Activated naive CD8-positive, alpha-beta T cell treated with anti-CD3 and anti-CD28 coated beads for 36 hours (primary cell): ENCODE measurements at regions not wholly inside any gene's neighbourhood (a gene's known extent, or its start where the extent isn't known, plus 50 kb on each side); places are given as distances from the start of the nearest gene placed in this dataset.
"Not testable (repeated sequence)": the region's sequence is repeated elsewhere in the genome, so short reads cannot be mapped to it uniquely, and the experiment has no call there.

Experiments
- DNase-seq: peaks from one replicate; pipeline ENCODE4 v3.0.0; 2021
- H3K27ac Mint-ChIP-seq: one replicate; pipeline ENCODE4 v1.8.0; 2022; ENCODE audit warnings: mild to moderate bottlenecking, moderate library complexity, mixed read lengths
- H3K27me3 Mint-ChIP-seq: one replicate; pipeline ENCODE4 v1.8.0; 2022; ENCODE audit warnings: mild to moderate bottlenecking, mixed read lengths
- H3K36me3 Mint-ChIP-seq: one replicate; pipeline ENCODE4 v1.8.0; 2021; ENCODE audit warnings: mild to moderate bottlenecking, mixed read lengths
- H3K4me1 Mint-ChIP-seq: one replicate; pipeline ENCODE4 v1.8.0; 2021; ENCODE audit warnings: mixed read lengths
- H3K4me3 Mint-ChIP-seq: one replicate; pipeline ENCODE4 v1.8.0; 2022; ENCODE audit warnings: mild to moderate bottlenecking, moderate library complexity, mixed read lengths
- H3K9me3 Mint-ChIP-seq: one replicate; pipeline ENCODE4 v1.8.0; 2022; ENCODE audit warnings: mixed read lengths

DNA sequence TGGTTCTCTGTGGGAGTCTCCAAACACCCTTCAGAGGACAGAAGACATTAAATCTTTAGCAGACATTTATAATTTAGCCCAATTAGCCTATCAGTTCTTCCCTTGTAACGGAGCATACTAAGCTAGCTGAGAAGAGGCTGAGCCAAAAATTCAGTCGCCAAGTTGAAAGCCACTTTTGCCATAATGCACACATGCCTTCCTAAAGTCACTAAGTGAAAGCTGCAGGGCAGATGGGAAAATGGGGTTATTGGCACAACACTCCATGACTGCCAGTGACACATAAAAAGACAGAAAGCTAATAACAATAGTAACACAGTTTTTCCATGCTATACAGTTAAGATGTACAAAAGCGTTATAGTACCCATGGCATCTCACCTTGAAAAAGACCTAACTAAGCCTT lies 176.2 kb downstream of the DIRAS2 start:
- Mint-ChIP-seq H3K36me3 (no peaks in the 10 kb centered on the region), H3K27ac (no peak overlapping the region), H3K27me3 (peaks cover 28% of the 10 kb centered on the region), H3K4me1 (no peaks in the 10 kb centered on the region), H3K9me3 (no peaks in the 10 kb centered on the region), H3K4me3 (no peak overlapping the region)
- no peak for DNase-seq

GRCh38 chr9:90469435-90469834 lies 173.2 kb downstream of the DIRAS2 start:
- H3K27ac Mint-ChIP-seq, result no peak overlapping the region
- DNase-seq, result no peak
- no peaks in the 10 kb centered on the region for H3K36me3 Mint-ChIP-seq
- no peaks in the 10 kb centered on the region for H3K9me3 Mint-ChIP-seq
- H3K4me3 Mint-ChIP-seq, result no peak overlapping the region
- H3K4me1 Mint-ChIP-seq, result no peaks in the 10 kb centered on the region
- H3K27me3 Mint-ChIP-seq, result peaks cover 28% of the 10 kb centered on the region

DNA sequence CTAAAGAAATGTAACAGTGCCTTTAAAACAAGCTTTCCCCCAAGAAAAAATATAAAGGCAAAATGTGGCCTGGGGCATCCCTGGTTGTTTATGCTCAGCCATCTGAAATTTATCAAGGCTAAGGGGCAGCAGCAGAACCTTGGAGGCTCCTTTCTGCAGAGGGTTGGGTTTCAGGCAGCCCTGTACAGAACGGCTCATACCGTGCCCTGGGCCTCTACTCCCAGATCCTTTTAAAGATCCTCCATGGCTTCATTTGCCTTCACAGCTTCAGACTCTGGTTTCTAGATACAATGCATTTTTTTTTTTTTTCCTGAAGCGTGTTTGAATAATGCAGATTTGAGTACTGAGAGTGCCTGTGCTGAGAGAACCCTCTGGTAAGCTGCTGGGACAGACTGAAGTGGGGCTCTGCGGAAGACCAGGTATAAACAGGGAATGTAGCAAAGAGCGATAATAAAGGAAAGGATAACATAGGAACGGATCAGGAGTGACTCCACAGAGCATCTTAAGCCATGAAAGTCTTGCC lies 172.7 kb downstream of the DIRAS2 start:
- Mint-ChIP-seq H3K4me1 (no peaks in the 10 kb centered on the region), H3K4me3 (no peak overlapping the region), H3K27me3 (peaks cover 28% of the 10 kb centered on the region), H3K27ac (no peak overlapping the region), H3K9me3 (no peaks in the 10 kb centered on the region), H3K36me3 (no peaks in the 10 kb centered on the region)
- DNase-seq, result no peak

DNA sequence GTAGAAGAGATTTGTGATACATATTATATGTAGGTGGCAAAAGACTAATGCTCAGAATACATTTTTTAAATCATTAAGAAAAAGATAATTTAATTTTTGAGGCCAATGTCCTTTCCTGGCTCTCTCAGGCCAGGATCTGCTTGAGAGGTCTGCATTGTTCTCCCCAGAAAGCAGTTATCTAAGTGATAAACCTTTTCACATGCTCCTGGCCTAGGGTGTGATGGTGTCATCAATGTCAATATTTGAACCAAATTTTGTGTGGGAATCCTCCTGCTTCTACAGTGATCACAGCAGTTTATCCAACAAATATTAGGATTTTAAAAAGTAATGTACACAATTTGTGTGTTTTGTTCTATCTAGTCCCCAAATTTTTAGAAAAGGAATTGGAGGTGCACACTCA lies 166.6 kb downstream of the DIRAS2 start:
- Mint-ChIP-seq H3K27me3 (peaks cover 20% of the 10 kb centered on the region), H3K4me3 (no peak overlapping the region), H3K36me3 (no peaks in the 10 kb centered on the region), H3K27ac (no peak overlapping the region), H3K9me3 (no peaks in the 10 kb centered on the region), H3K4me1 (no peaks in the 10 kb centered on the region)
- no peak for DNase-seq

DNA sequence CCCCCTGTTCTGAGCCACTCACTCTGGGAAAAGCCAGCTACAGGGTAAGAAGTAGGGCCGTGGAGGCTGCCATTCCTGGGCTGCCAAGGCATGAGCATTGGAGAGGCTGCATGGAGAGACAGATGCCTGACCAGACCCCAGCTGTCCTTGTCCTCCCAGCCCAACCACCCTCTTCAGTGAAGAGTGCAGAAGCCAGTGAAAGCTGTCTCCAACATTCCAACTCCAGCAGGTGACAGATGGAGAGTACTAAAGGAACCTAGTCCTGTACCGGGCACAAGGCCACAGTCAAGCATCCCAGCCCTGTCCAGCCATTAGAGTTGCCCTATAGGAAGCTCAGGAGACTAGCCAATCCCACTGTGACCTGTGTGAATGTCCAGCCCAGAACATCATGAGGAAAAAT lies 165.1 kb downstream of the DIRAS2 start:
- no peak overlapping the region for H3K4me3 Mint-ChIP-seq
- H3K4me1 Mint-ChIP-seq, result no peaks in the 10 kb centered on the region
- no peaks in the 10 kb centered on the region for H3K36me3 Mint-ChIP-seq
- no peak for DNase-seq
- no peaks in the 10 kb centered on the region for H3K9me3 Mint-ChIP-seq
- H3K27ac Mint-ChIP-seq, result no peak overlapping the region
- H3K27me3 Mint-ChIP-seq, result peaks cover 13% of the 10 kb centered on the region

DNA sequence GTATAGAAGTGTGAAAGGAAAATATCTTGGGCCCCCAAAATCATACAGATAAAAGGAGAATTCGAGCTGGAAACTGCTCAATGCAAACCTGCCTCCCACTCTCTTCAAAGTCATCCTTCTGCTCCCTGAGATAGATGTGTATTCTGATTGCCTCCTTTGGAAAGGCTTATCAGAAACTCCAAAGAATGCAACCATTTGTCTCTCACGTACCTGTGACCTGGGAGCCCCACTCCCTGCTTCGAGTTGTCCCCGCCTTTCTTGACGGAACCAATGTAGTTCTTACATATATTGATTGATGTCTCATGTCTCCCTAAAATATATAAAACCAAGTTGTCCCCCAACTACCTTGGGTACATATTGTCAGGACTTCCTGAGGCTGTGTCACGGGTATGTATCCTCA lies 163.8 kb downstream of the DIRAS2 start:
- H3K9me3 Mint-ChIP-seq, result no peaks in the 10 kb centered on the region
- H3K4me1 Mint-ChIP-seq, result no peaks in the 10 kb centered on the region
- peaks cover 7% of the 10 kb centered on the region for H3K27me3 Mint-ChIP-seq
- no peaks in the 10 kb centered on the region for H3K36me3 Mint-ChIP-seq
- H3K27ac Mint-ChIP-seq, result no peak overlapping the region
- no peak for DNase-seq
- no peak overlapping the region for H3K4me3 Mint-ChIP-seq

DNA sequence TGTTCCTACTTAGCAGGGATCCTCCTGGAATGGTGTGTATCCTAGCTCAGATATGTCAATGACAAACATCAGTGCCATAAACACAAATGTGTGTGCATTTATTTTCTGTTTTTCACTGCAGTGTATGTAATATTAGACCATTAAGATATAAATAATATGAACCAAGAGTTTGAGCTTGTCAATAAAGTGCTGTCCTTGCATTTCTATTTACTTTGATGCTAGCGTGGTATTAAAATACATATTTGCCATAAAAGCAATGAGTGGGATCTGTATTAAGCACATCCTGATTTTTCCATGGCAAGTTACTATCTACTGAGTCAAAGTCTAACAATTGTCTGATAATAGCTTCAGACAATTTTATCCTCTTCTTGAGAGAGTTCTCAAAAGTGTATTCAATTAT lies 157.6 kb downstream of the DIRAS2 start:
- peaks cover 4% of the 10 kb centered on the region for H3K9me3 Mint-ChIP-seq
- no peaks in the 10 kb centered on the region for H3K36me3 Mint-ChIP-seq
- no peak overlapping the region for H3K27ac Mint-ChIP-seq

DNA sequence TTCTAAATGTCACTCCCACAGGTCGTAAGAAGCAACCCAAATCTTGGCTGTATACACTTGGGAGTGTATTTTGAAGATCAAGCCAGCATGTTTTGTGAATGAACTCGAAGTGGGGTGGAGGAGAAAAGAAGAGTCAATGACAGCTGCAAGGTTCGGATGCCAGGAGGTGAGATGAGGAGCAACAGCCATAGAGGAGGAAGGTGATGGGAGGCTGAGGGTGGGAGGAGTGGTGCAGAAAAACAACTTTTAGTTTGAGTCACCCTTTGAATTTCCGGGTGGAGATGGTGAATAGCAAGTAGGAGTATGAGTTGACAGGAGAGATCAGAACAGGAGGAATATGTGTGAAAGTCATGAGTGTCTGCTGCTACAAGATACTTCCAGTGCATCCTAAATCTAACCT lies 153.6 kb downstream of the DIRAS2 start:
- H3K36me3 Mint-ChIP-seq, result no peaks in the 10 kb centered on the region
- DNase-seq, result no peak
- H3K4me1 Mint-ChIP-seq, result no peaks in the 10 kb centered on the region
- no peak overlapping the region for H3K27ac Mint-ChIP-seq
- peaks cover 26% of the 10 kb centered on the region for H3K27me3 Mint-ChIP-seq
- H3K4me3 Mint-ChIP-seq, result no peak overlapping the region
- H3K9me3 Mint-ChIP-seq, result peaks cover 6% of the 10 kb centered on the region

More for the DNA sequence above, 157.6 kb downstream of the DIRAS2 start:
- Mint-ChIP-seq H3K27me3 (peaks cover 15% of the 10 kb centered on the region), H3K4me3 (no peak overlapping the region), H3K4me1 (no peaks in the 10 kb centered on the region)
- no peak for DNase-seq

DNA sequence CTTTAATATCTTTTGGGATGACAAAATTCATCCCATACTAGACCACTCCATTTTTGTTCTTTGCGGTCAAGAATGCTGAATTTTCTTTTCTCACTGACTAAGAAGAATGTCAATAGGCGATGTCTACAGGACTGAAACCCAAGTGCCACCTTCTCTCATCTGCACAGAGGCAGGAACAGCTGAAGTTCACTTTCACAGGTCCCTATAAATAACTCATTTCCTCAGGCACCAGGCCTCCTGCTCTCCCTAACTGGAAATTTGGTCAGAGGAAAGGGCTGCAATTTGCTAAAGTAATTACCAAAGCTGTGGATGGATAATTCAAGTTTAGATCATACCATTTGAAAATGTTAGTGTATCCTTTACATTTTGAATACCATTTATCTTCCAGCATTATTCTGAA lies 142.9 kb downstream of the DIRAS2 start:
- Mint-ChIP-seq H3K9me3 (no peaks in the 10 kb centered on the region), H3K27me3 (peaks cover 3% of the 10 kb centered on the region), H3K36me3 (no peaks in the 10 kb centered on the region), H3K4me1 (no peaks in the 10 kb centered on the region), H3K4me3 (no peak overlapping the region), H3K27ac (no peak overlapping the region)
- DNase-seq, result no peak

DNA sequence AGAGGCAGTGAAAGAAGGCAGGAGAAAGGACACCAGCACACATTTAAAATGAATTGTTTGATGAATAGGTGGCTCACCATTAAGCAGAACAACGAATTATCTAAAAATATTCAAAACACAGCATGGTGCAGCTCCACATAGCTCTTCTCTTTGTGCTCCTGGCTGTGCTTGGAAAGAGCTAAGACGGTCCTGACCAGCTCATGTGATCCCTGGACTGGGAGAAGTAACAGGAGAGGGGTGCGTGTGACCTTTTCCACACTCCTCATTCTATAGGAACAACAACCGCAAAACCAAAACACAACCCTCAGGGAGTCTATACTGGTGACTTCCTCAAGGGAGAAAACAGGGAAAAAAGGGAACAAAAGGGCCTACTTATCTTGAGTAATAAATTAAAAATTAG lies 140.5 kb downstream of the DIRAS2 start:
- H3K4me3 Mint-ChIP-seq, result no peak overlapping the region

DNA sequence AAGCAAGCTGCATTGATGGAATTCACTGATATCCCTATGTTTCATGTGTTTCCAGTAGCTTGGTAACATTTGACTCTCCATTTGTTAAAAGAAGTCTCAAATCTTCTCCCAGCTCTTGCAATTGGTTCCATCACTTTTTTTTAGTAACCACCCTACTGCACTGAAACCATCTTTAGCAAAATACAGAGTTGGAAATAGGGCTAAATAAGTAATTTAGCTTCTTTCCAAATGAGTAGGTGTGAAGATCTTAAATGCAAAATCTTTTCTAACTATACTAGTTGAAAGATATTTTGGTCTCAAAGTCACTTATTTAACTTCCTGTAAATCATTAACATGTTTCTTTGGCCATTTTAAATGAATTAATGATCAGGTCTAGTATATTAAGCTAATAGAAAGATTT lies 138.1 kb downstream of the DIRAS2 start:
- Mint-ChIP-seq H3K4me1 (peaks cover 1% of the 10 kb centered on the region), H3K4me3 (no peak overlapping the region), H3K36me3 (no peaks in the 10 kb centered on the region), H3K9me3 (no peaks in the 10 kb centered on the region), H3K27ac (no peak overlapping the region), H3K27me3 (peaks cover 4% of the 10 kb centered on the region)
- no peak for DNase-seq

More for the DNA sequence above, 140.5 kb downstream of the DIRAS2 start:
- H3K27ac Mint-ChIP-seq, result no peak overlapping the region
- peaks cover 6% of the 10 kb centered on the region for H3K27me3 Mint-ChIP-seq
- no peaks in the 10 kb centered on the region for H3K36me3 Mint-ChIP-seq
- no peak for DNase-seq
- H3K4me1 Mint-ChIP-seq, result no peaks in the 10 kb centered on the region
- no peaks in the 10 kb centered on the region for H3K9me3 Mint-ChIP-seq

DNA sequence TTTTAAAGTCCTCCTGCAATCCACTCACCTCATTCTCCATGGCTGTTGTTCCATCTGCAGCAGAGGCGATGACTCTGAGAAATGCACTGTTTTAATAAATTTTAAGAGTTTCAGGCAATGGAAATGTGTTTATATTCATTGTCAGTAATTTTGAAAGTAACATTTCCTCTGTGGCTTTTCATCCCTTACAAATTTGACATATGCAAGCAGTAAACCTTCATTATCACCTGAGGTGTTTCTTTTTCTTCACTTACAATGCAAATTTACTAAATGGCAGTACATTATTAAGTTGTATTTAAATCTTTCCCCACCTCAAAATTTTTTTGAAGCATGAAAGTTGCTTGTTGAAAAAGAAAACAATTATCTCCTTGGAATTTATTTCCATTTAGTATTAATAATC lies 136.9 kb downstream of the DIRAS2 start:
- Mint-ChIP-seq H3K27ac (no peak overlapping the region), H3K9me3 (no peaks in the 10 kb centered on the region), H3K4me3 (no peak overlapping the region), H3K27me3 (peaks cover 4% of the 10 kb centered on the region), H3K36me3 (no peaks in the 10 kb centered on the region), H3K4me1 (peaks cover 1% of the 10 kb centered on the region)
- no peak for DNase-seq

DNA sequence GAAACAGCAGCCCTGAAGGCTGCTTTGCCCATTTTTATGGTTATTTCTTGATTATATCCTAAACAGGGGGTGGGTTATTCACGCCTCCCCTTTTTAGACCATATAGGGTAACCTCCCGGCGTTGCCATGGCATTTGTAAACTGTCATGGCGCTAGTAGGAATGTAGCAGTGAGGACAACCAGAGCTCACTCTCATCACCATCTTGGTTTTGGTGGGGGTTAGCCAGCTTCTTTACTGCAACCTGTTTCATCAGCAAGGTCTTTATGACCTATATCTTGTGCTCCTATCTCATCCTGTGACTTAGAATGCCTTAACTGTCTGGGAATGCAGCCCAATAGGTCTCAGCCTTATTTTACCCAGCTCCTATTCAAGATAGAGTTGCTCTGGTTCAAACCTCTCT lies 136.2 kb downstream of the DIRAS2 start:
- H3K36me3 Mint-ChIP-seq, H3K4me1 Mint-ChIP-seq: not testable (repeated sequence)

GRCh38 chr9:90507621-90508020 lies 135.0 kb downstream of the DIRAS2 start:
- DNase-seq, result no peak
- Mint-ChIP-seq H3K4me1 (peaks cover 1% of the 10 kb centered on the region), H3K27ac (no peak overlapping the region), H3K4me3 (no peak overlapping the region), H3K36me3 (no peaks in the 10 kb centered on the region), H3K9me3 (no peaks in the 10 kb centered on the region), H3K27me3 (peaks cover 4% of the 10 kb centered on the region)

More for the DNA sequence above, 136.2 kb downstream of the DIRAS2 start:
- not testable (repeated sequence) for H3K9me3 Mint-ChIP-seq, DNase-seq, H3K27me3 Mint-ChIP-seq, H3K27ac Mint-ChIP-seq, H3K4me3 Mint-ChIP-seq

DNA sequence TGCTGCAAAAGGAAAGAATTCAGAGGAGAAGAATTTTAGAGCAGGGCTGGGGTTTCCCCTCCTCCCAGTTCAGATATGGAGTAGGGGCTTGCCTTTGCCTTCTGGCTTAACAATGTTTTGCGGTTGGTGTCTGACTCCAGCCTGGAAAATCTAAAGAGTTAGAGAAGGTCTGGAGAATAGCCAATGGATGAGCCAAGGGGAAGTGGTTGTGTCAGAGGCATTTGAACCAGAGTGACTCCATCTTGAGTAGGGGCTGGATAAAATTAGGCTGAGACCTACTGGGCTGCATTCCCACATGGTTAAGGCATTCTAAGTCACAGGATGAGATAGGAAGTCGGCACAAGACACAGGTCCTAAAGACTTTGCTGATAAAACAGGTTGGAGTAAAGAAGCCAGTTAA lies 133.7 kb downstream of the DIRAS2 start:
- H3K4me3 Mint-ChIP-seq, result no peak overlapping the region
- peaks cover 6% of the 10 kb centered on the region for H3K27me3 Mint-ChIP-seq

DNA sequence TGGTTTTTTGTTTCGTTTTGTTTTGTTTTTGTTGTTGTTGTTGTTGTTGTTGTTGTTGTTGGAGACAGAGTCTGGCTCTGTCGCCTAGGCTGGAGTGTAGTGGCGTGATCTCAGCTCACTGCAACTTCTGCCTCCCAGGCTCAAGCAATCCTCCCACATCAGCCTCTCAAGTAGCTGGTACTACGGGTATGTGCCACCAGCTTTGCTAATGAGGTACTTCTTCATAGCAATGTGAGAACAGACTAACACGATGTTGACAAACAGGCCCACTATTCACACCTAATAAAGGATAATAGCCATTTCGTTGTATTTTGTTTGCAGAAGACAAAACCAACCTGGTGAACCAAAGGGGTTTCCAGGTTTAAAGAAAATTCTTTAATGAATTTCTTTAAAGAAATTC lies 130.9 kb downstream of the DIRAS2 start:
- no peak for DNase-seq
- H3K4me3 Mint-ChIP-seq, result no peak overlapping the region
- peaks cover 1% of the 10 kb centered on the region for H3K4me1 Mint-ChIP-seq
- no peaks in the 10 kb centered on the region for H3K9me3 Mint-ChIP-seq
- H3K36me3 Mint-ChIP-seq, result no peaks in the 10 kb centered on the region
- H3K27ac Mint-ChIP-seq, result no peak overlapping the region
- peaks cover 9% of the 10 kb centered on the region for H3K27me3 Mint-ChIP-seq

More for the DNA sequence above, 133.7 kb downstream of the DIRAS2 start:
- Mint-ChIP-seq H3K27ac (no peak overlapping the region), H3K36me3 (no peaks in the 10 kb centered on the region), H3K9me3 (no peaks in the 10 kb centered on the region), H3K4me1 (peaks cover 1% of the 10 kb centered on the region)
- DNase-seq, result no peak

DNA sequence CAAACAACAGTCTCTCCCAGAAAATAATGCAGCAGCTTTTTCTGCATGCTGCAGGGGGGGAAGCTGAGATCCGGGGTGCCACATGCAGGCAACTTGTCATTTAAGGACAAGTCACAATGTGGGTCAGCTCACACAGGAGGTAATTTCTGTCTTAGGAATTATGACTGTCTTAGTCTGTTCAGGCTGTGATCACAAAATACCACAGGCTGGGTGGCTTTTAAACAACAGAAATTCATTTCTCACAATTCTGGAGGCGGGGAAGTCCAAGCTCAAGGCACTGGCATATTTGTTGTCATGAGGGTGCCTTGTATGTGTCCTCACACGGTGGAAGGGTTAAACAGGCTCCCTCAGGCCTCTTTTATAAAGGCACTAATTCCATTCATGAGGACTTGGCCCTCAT lies 127.7 kb downstream of the DIRAS2 start:
- peaks cover 9% of the 10 kb centered on the region for H3K27me3 Mint-ChIP-seq
- no peak overlapping the region for H3K27ac Mint-ChIP-seq
- H3K4me3 Mint-ChIP-seq, result no peak overlapping the region
- no peaks in the 10 kb centered on the region for H3K36me3 Mint-ChIP-seq
- DNase-seq, result no peak
- no peaks in the 10 kb centered on the region for H3K4me1 Mint-ChIP-seq
- no peaks in the 10 kb centered on the region for H3K9me3 Mint-ChIP-seq
